Skeletal muscle tissue (tissue), 3 donors: ENCODE measurements at regions not wholly inside any gene's neighbourhood (a gene's known extent, or its start where the extent isn't known, plus 50 kb on each side); places are given as distances from the start of the nearest gene placed in this dataset.

Experiments
- H3K27ac ChIP-seq: one replicate; pipeline ENCODE4 v1.7.0; 2013; ENCODE audit warnings: mild to moderate bottlenecking, low read depth, low read length, inconsistent platforms
- H3K27me3 ChIP-seq, 3 donors: one replicate each; pipeline ENCODE4 v1.7.0; 2013; ENCODE audit warnings: low read length in 3 of 3; ENCODE audit not compliant: control insufficient read depth in 3 of 3, insufficient read depth in 3 of 3
- H3K36me3 ChIP-seq, 3 donors: one replicate each; pipeline ENCODE4 v1.7.0; 2013; ENCODE audit warnings: low read length in 3 of 3; ENCODE audit not compliant: control insufficient read depth in 3 of 3, insufficient read depth in 3 of 3
- H3K4me1 ChIP-seq, 3 donors: one replicate each; pipeline ENCODE4 v1.7.0; 2013; ENCODE audit warnings: low read length in 3 of 3, mild to moderate bottlenecking in 3 of 3; ENCODE audit not compliant: control insufficient read depth in 3 of 3, insufficient read depth in 3 of 3
- H3K4me3 ChIP-seq, 3 donors: one replicate each; pipeline ENCODE4 v1.7.0; 2013; ENCODE audit warnings: low read length in 3 of 3
- H3K9ac ChIP-seq, 3 donors: one replicate each; pipeline ENCODE4 v1.7.0; 2013; ENCODE audit warnings: low read length in 3 of 3, mild to moderate bottlenecking in 3 of 3, moderate library complexity in 2 of 3, low read depth in 1 of 3
- H3K9me3 ChIP-seq, 3 donors: one replicate each; pipeline ENCODE4 v1.7.0; 2013; ENCODE audit warnings: low read length in 3 of 3; ENCODE audit not compliant: control insufficient read depth in 3 of 3
- donor health status: Osteomylitis.

GRCh38 chr13:105825071-105825470 is 710.4 kb downstream of the EFNB2 start:
- no peak overlapping the region for H3K4me3 ChIP-seq
- H3K4me1 ChIP-seq: no peaks in the 10 kb centered on the region
- no peak overlapping the region for H3K9ac ChIP-seq
- no peak overlapping the region for H3K27ac ChIP-seq
- no peaks in the 10 kb centered on the region for H3K9me3 ChIP-seq
- H3K36me3 ChIP-seq: no peaks in the 10 kb centered on the region
- H3K27me3 ChIP-seq: no peaks in the 10 kb centered on the region

GRCh38 chr13:105821337-105821736 is 714.1 kb downstream of the EFNB2 start:
- Histone ChIP-seq H3K9ac (no peak overlapping the region), H3K4me1 (no peaks in the 10 kb centered on the region), H3K4me3 (no peak overlapping the region), H3K27ac (no peak overlapping the region), H3K36me3 (no peaks in the 10 kb centered on the region), H3K27me3 (no peaks in the 10 kb centered on the region), H3K9me3 (no peaks in the 10 kb centered on the region)

GRCh38 chr13:105820415-105820814 is 715.0 kb downstream of the EFNB2 start:
- H3K27me3 ChIP-seq: no peaks in the 10 kb centered on the region
- H3K9me3 ChIP-seq: no peaks in the 10 kb centered on the region
- H3K4me1 ChIP-seq: no peaks in the 10 kb centered on the region
- H3K4me3 ChIP-seq: no peak overlapping the region
- H3K9ac ChIP-seq: no peak overlapping the region
- H3K36me3 ChIP-seq: no peaks in the 10 kb centered on the region
- no peak overlapping the region for H3K27ac ChIP-seq

GRCh38 chr13:105817498-105817897 is 718.0 kb downstream of the EFNB2 start:
- Histone ChIP-seq H3K4me1 (no peaks in the 10 kb centered on the region), H3K9me3 (no peaks in the 10 kb centered on the region), H3K36me3 (no peaks in the 10 kb centered on the region), H3K4me3 (no peak overlapping the region), H3K27me3 (no peaks in the 10 kb centered on the region), H3K27ac (no peak overlapping the region), H3K9ac (no peak overlapping the region)

GRCh38 chr13:105816994-105817393 is 718.5 kb downstream of the EFNB2 start:
- no peaks in the 10 kb centered on the region for H3K9me3 ChIP-seq
- H3K4me3 ChIP-seq: no peak overlapping the region
- no peaks in the 10 kb centered on the region for H3K27me3 ChIP-seq
- H3K9ac ChIP-seq: no peak overlapping the region
- no peak overlapping the region for H3K27ac ChIP-seq
- H3K4me1 ChIP-seq: no peaks in the 10 kb centered on the region
- H3K36me3 ChIP-seq: no peaks in the 10 kb centered on the region

- Histone ChIP-seq H3K9ac (no peak overlapping the region), H3K9me3 (no peaks in the 10 kb centered on the region), H3K4me3 (no peak overlapping the region), H3K4me1 (no peaks in the 10 kb centered on the region), H3K27me3 (no peaks in the 10 kb centered on the region), H3K27ac (no peak overlapping the region), H3K36me3 (no peaks in the 10 kb centered on the region)
These were observed 720.6 kb downstream of the EFNB2 start for GRCh38 chr13:105814902-105815250.

GRCh38 chr13:105814219-105814901 is 721.1 kb downstream of the EFNB2 start:
- Histone ChIP-seq H3K4me1 (no peaks in the 10 kb centered on the region), H3K27ac (no peak overlapping the region), H3K9me3 (no peaks in the 10 kb centered on the region), H3K4me3 (no peak overlapping the region), H3K9ac (no peak overlapping the region), H3K27me3 (no peaks in the 10 kb centered on the region), H3K36me3 (no peaks in the 10 kb centered on the region)

- no peak overlapping the region for H3K9ac ChIP-seq
- H3K9me3 ChIP-seq: no peaks in the 10 kb centered on the region
- H3K36me3 ChIP-seq: no peaks in the 10 kb centered on the region
- no peak overlapping the region for H3K27ac ChIP-seq
- no peaks in the 10 kb centered on the region for H3K27me3 ChIP-seq
- no peaks in the 10 kb centered on the region for H3K4me1 ChIP-seq
- no peak overlapping the region for H3K4me3 ChIP-seq
These were observed 728.9 kb downstream of the EFNB2 start for GRCh38 chr13:105806628-105806920.

GRCh38 chr13:105805892-105806627 is 729.4 kb downstream of the EFNB2 start:
- Histone ChIP-seq H3K4me1 (no peaks in the 10 kb centered on the region), H3K27ac (no peak overlapping the region), H3K27me3 (no peaks in the 10 kb centered on the region), H3K9ac (no peak overlapping the region), H3K36me3 (no peaks in the 10 kb centered on the region), H3K9me3 (no peaks in the 10 kb centered on the region), H3K4me3 (no peak overlapping the region)

- H3K9ac ChIP-seq: no peak overlapping the region
- no peaks in the 10 kb centered on the region for H3K4me1 ChIP-seq
- no peak overlapping the region for H3K4me3 ChIP-seq
- H3K27me3 ChIP-seq: no peaks in the 10 kb centered on the region
- no peaks in the 10 kb centered on the region for H3K9me3 ChIP-seq
- no peak overlapping the region for H3K27ac ChIP-seq
- no peaks in the 10 kb centered on the region for H3K36me3 ChIP-seq
These were observed 730.8 kb downstream of the EFNB2 start for GRCh38 chr13:105804561-105805190.
